Activated CD8-positive, alpha-beta memory T cell treated with anti-CD3 and anti-CD28 coated beads for 1 hour (primary cell): ENCODE measurements at regions not wholly inside any gene's neighbourhood (a gene's known extent, or its start where the extent isn't known, plus 50 kb on each side); places are given as distances from the start of the nearest gene placed in this dataset.

Experiments used
- DNase-seq, 2 donors: peaks; one replicate each; pipeline ENCODE4 v3.0.0-alpha.2; 2020; ENCODE audit warnings: low read depth in 1 of 2; ENCODE audit errors: extremely low read depth in 1 of 2

GRCh38 chr2:196224756-196225155 is 53.4 kb upstream of the STK17B start:
- DNase-seq: no peak

- no peak for DNase-seq
Measured at GRCh38 chr2:196225213-196225612, 53.8 kb upstream of the STK17B start.

GRCh38 chr2:196226058-196226706 is 54.8 kb upstream of the STK17B start:
- no peak for DNase-seq

- no peak for DNase-seq
Measured at GRCh38 chr2:196226707-196227065, 55.3 kb upstream of the STK17B start.

- no peak for DNase-seq
Measured at GRCh38 chr2:196229013-196229412, 57.6 kb upstream of the STK17B start.

- DNase-seq: peak in 1 of 2 donors; percentile 64
Measured at GRCh38 chr2:196230061-196230854, 58.9 kb upstream of the STK17B start.

GRCh38 chr2:196233021-196233804 is 61.8 kb upstream of the STK17B start:
- DNase-seq: no peak

GRCh38 chr2:196233805-196234475 is 62.6 kb upstream of the STK17B start:
- DNase-seq: no peak

- DNase-seq: peak in 1 of 2 donors; percentile 30
Measured at GRCh38 chr2:196234672-196235071, 63.3 kb upstream of the STK17B start.

GRCh38 chr2:196238836-196239380 is 67.5 kb upstream of the STK17B start:
- DNase-seq: no peak

GRCh38 chr2:196239622-196240587 is 68.5 kb upstream of the STK17B start:
- peak; percentile 58 to 62 for DNase-seq

GRCh38 chr2:196241175-196241574 is 69.8 kb upstream of the STK17B start:
- no peak for DNase-seq

- DNase-seq: no peak
Measured at GRCh38 chr2:196242131-196242620, 70.8 kb upstream of the STK17B start.

- no peak for DNase-seq
Measured at GRCh38 chr2:196244516-196244915, 73.1 kb upstream of the STK17B start.

- no peak for DNase-seq
Measured at GRCh38 chr2:196244966-196245365, 73.6 kb upstream of the STK17B start.

GRCh38 chr2:196245378-196246140 is 74.2 kb upstream of the STK17B start:
- DNase-seq: no peak

- no peak for DNase-seq
Measured at GRCh38 chr2:196247114-196247975, 76.0 kb upstream of the STK17B start.

- DNase-seq: no peak
Measured at GRCh38 chr2:196247976-196248280, 76.5 kb upstream of the STK17B start.
